Natural killer cell (primary cell): ENCODE measurements at regions not wholly inside any gene's neighbourhood (a gene's known extent, or its start where the extent isn't known, plus 50 kb on each side); places are given as distances from the start of the nearest gene placed in this dataset.

Source experiments
- ATAC-seq, 3 donors: fragments of 150-1000 bp in 2 of 3; fragments of 200-7000 bp in 1 of 3; cut with Tn5 transposase; 1 replicate in 1 of 3; 2 replicates in 2 of 3; pipeline ENCODE4 v1.10.0; 2021; ENCODE audit warnings: mild to moderate bottlenecking in 2 of 3, moderate library complexity in 2 of 3
- DNase-seq, 2 donors: peaks; one replicate each; pipeline versions ENCODE4 v3.0.0 to v3.0.0-alpha.2; 2013 to 2021; ENCODE audit warnings: mixed read lengths in 1 of 2
- H3K27ac ChIP-seq: one replicate; pipeline ENCODE4 v1.5.1; 2013; ENCODE audit warnings: mild to moderate bottlenecking, low read length
- H3K27me3 ChIP-seq: one replicate; pipeline ENCODE4 v1.6.1; 2013; ENCODE audit warnings: low read length; ENCODE audit not compliant: control insufficient read depth, insufficient read depth
- H3K36me3 ChIP-seq: one replicate; pipeline ENCODE4 v1.6.1; 2013; ENCODE audit warnings: low read length; ENCODE audit not compliant: control insufficient read depth, insufficient read depth
- H3K4me1 ChIP-seq: one replicate; pipeline ENCODE4 v1.6.1; 2013; ENCODE audit warnings: low read length; ENCODE audit not compliant: control insufficient read depth, insufficient read depth
- H3K4me3 ChIP-seq: one replicate; pipeline ENCODE4 v1.5.1; 2013; ENCODE audit warnings: low read length
- H3K9me3 ChIP-seq: one replicate; pipeline ENCODE4 v1.6.1; 2013; ENCODE audit warnings: low read length; ENCODE audit not compliant: control insufficient read depth, insufficient read depth
- H3K27ac Mint-ChIP-seq, 2 donors: one replicate each; pipeline ENCODE4 v1.8.0; 2022; ENCODE audit warnings: mild to moderate bottlenecking in 2 of 2, mixed read lengths in 2 of 2, moderate library complexity in 1 of 2
- H3K27me3 Mint-ChIP-seq, 2 donors: one replicate each; pipeline ENCODE4 v1.8.0; 2022; ENCODE audit warnings: low read depth in 2 of 2, mixed read lengths in 2 of 2
- H3K36me3 Mint-ChIP-seq: one replicate; pipeline ENCODE4 v1.8.0; 2022; ENCODE audit warnings: mixed read lengths
- H3K4me1 Mint-ChIP-seq, 2 donors: one replicate each; pipeline ENCODE4 v1.8.0; 2022; ENCODE audit warnings: mixed read lengths in 2 of 2
- H3K4me3 Mint-ChIP-seq: one replicate; pipeline ENCODE4 v1.8.0; 2022; ENCODE audit warnings: mild to moderate bottlenecking, moderate library complexity, mixed read lengths
- H3K9me3 Mint-ChIP-seq, 2 donors: one replicate each; pipeline ENCODE4 v1.8.0; 2022; ENCODE audit warnings: mixed read lengths in 2 of 2
- WGBS: methylation state at CpG from one replicate; pipeline ENCODE4 v1.1.7; 2013; ENCODE audit warnings: missing lambda C conversion rate; ENCODE audit not compliant: insufficient coverage; 5-methylcytosine and 5-hydroxymethylcytosine counted together
- intact Hi-C: fragments of 100-400 bp; cut with micrococcal nuclease; formaldehyde crosslinking; loops from one replicate; pipeline ENCODE4 v1.14.2; 2022
- TF ChIP-seq, protein P1 (sequence below): fragments of 200-600 bp; IDR thresholded peaks from one replicate; pipeline ENCODE4 v1.8.0; 2022; ENCODE audit warnings: antibody characterized with exemption

DNA sequence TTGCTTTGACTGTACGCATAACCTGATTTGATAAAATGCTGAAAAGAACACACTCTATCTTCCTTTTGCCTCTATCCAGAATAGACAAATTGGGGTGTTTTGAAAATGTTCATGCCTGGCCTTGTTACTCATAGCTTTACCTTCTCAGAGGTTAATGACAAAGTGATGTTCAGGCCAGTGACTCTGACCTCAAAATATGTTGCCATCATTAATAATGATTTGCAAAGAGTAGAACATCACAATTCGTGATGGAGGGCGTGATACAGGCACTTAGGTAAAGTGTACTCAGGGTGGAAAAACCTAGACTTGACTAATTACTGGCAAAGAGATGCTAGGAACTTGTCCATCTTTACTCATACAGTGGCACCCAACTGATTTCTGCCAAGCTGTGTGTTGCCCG lies 656.6 kb upstream of the SOX9 start:
- H3K9me3 Mint-ChIP-seq = peaks cover 9 to 14% of the 10 kb centered on the region in 2 donors
- H3K36me3 Mint-ChIP-seq = no peaks in the 10 kb centered on the region
- H3K4me1 Mint-ChIP-seq = no peaks in the 10 kb centered on the region
- no peak overlapping the region for H3K27ac ChIP-seq
- intact Hi-C loops = no loop called here
- no peaks in the 10 kb centered on the region for H3K36me3 ChIP-seq
- no peak for DNase-seq
- H3K4me3 ChIP-seq = no peak overlapping the region
- no peaks in the 10 kb centered on the region for H3K4me1 ChIP-seq
- no peak overlapping the region for H3K4me3 Mint-ChIP-seq
- 82% methylated on average over 4 of the region's 4 CpGs for WGBS
- no peaks in the 10 kb centered on the region for H3K27me3 ChIP-seq
- H3K9me3 ChIP-seq = no peaks in the 10 kb centered on the region
- TF ChIP-seq, protein P1, sequence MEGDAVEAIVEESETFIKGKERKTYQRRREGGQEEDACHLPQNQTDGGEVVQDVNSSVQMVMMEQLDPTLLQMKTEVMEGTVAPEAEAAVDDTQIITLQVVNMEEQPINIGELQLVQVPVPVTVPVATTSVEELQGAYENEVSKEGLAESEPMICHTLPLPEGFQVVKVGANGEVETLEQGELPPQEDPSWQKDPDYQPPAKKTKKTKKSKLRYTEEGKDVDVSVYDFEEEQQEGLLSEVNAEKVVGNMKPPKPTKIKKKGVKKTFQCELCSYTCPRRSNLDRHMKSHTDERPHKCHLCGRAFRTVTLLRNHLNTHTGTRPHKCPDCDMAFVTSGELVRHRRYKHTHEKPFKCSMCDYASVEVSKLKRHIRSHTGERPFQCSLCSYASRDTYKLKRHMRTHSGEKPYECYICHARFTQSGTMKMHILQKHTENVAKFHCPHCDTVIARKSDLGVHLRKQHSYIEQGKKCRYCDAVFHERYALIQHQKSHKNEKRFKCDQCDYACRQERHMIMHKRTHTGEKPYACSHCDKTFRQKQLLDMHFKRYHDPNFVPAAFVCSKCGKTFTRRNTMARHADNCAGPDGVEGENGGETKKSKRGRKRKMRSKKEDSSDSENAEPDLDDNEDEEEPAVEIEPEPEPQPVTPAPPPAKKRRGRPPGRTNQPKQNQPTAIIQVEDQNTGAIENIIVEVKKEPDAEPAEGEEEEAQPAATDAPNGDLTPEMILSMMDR = no peak
- no peak overlapping the region for H3K27ac Mint-ChIP-seq
- ATAC-seq = no peak
- no peaks in the 10 kb centered on the region for H3K27me3 Mint-ChIP-seq

DNA sequence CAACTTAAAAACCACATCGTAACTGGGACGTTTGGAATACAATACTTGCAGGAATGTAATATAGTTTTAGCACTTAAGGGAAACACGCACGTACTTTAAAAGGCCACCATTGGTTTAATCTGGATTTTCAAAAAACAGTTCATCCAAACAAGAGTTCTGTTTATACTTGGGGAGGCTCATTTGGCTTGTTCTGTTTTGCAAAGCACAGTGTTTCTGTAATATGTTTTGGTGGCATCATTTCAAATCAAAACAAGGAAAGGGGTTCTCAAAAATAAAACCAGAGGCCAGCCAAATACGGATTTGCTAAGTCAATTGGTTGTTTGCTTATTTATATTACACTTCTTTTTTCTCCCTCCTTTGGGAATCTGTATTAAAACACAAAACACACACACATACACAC lies 656.1 kb upstream of the SOX9 start:
- no peaks in the 10 kb centered on the region for H3K36me3 ChIP-seq
- H3K27ac ChIP-seq = no peak overlapping the region
- H3K9me3 ChIP-seq = no peaks in the 10 kb centered on the region
- H3K4me3 Mint-ChIP-seq = no peak overlapping the region
- DNase-seq = no peak
- no peaks in the 10 kb centered on the region for H3K4me1 ChIP-seq
- H3K27ac Mint-ChIP-seq = no peak overlapping the region
- no peaks in the 10 kb centered on the region for H3K36me3 Mint-ChIP-seq
- no peaks in the 10 kb centered on the region for H3K27me3 ChIP-seq
- intact Hi-C loops = no loop called here
- WGBS = 86% methylated on average over 4 of the region's 5 CpGs
- no peaks in the 10 kb centered on the region for H3K4me1 Mint-ChIP-seq
- no peak for ATAC-seq
- peaks cover 9 to 11% of the 10 kb centered on the region in 2 donors for H3K9me3 Mint-ChIP-seq
- TF ChIP-seq, protein P1 = no peak
- H3K4me3 ChIP-seq = no peak overlapping the region
- H3K27me3 Mint-ChIP-seq = no peaks in the 10 kb centered on the region

DNA sequence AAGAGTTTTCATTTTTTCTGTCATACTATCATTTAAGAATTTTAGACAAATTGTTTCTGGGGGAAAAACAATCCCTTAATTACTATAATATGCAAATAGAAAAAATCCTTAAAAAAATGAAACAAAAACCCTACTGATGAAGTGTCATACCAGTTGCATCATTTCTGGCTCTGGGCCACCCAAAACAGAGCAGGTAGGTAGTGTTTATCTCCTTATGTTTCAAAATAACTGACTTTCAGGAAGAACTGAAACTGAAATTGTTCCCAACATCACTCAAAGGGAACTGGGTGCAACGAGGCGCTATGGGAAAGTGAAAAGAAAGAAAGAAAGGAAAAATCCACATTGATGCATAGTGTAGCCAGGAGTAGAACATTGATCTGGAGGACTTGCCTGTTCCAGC lies 653.1 kb upstream of the SOX9 start:
- H3K36me3 Mint-ChIP-seq = no peaks in the 10 kb centered on the region
- Histone ChIP-seq H3K27ac (no peak overlapping the region), H3K9me3 (no peaks in the 10 kb centered on the region), H3K27me3 (no peaks in the 10 kb centered on the region), H3K4me1 (no peaks in the 10 kb centered on the region), H3K4me3 (no peak overlapping the region), H3K36me3 (no peaks in the 10 kb centered on the region)
- no peaks in the 10 kb centered on the region for H3K4me1 Mint-ChIP-seq
- ATAC-seq = no peak
- H3K27me3 Mint-ChIP-seq = no peaks in the 10 kb centered on the region
- 81% methylated on average over 2 of the region's 2 CpGs for WGBS
- TF ChIP-seq, protein P1 = no peak
- no peak overlapping the region for H3K4me3 Mint-ChIP-seq
- H3K9me3 Mint-ChIP-seq = peaks cover 3 to 4% of the 10 kb centered on the region in 2 donors
- H3K27ac Mint-ChIP-seq = no peak overlapping the region
- intact Hi-C loops = no loop called here
- DNase-seq = no peak

DNA sequence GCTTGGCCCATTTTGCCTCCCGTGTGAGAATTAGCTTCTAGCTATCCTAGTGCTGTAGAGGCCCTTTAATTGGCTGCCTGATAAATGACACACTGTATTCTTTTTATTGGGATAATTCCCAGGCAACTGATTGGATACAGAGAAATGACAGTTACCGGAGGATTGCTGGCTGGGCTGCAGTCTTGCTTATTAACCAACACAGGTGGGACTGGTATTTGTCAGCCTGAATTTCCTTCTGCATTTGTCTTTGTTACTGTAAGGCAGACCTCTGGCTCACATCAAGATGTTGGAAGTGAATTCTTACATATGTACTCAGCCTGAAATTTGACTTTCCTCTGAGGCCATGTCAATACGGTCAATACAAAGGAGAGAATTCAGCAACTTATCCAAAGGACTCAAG lies 650.8 kb upstream of the SOX9 start:
- TF ChIP-seq, protein P1 = no peak
- intact Hi-C loops = no loop called here
- ATAC-seq = no peak
- Mint-ChIP-seq H3K9me3 (peaks cover 3 to 4% of the 10 kb centered on the region in 2 donors), H3K4me3 (no peak overlapping the region), H3K27me3 (no peaks in the 10 kb centered on the region), H3K36me3 (no peaks in the 10 kb centered on the region), H3K4me1 (no peaks in the 10 kb centered on the region), H3K27ac (no peak overlapping the region)
- H3K27ac ChIP-seq = no peak overlapping the region
- H3K27me3 ChIP-seq = no peaks in the 10 kb centered on the region
- no peak overlapping the region for H3K4me3 ChIP-seq
- no peaks in the 10 kb centered on the region for H3K9me3 ChIP-seq
- no peaks in the 10 kb centered on the region for H3K36me3 ChIP-seq
- no peaks in the 10 kb centered on the region for H3K4me1 ChIP-seq
- no peak for DNase-seq
- 91% methylated on average over 3 of the region's 3 CpGs for WGBS
